Fibroblast of skin of left biceps (primary cell): ENCODE measurements at regions not wholly inside any gene's neighbourhood (a gene's known extent, or its start where the extent isn't known, plus 50 kb on each side); places are given as distances from the start of the nearest gene placed in this dataset.
"Not testable (repeated sequence)": the region's sequence is repeated elsewhere in the genome, so short reads cannot be mapped to it uniquely, and the experiment has no call there.

Experiments
- DNase-seq, 2 experiments: peaks; one replicate each; pipeline ENCODE4 v3.0.0-alpha.2; 2013; ENCODE audit warnings: low read depth in 2 of 2

GRCh38 chr15:62502451-62502850, 337.4 kb upstream of the C2CD4B start:
- no peak for DNase-seq

DNA sequence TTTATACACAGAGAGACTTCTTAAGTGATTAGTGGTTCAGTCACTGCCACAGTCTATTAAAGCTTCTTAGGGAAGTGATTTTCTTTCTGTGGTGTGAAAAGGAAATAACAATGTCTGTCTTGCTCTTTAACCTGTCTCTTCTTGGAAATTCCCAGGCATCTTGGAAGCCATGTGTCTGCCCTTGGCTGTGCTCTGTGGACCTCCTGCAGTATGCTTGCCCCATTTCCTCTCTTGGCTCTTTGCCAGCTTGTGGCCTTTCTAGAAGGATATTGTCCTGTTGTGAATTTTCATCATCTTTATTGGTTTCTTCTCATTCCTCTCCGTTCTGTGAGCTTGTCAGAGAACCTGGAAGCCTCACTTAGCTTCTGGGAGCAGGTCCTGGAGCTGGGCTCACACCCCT, 338.4 kb upstream of the C2CD4B start:
- no peak for DNase-seq

- no peak for DNase-seq
Measured at GRCh38 chr15:62505762-62506161, 340.7 kb upstream of the C2CD4B start.

- DNase-seq: no peak
Measured at GRCh38 chr15:62506217-62506805, 341.2 kb upstream of the C2CD4B start.

DNA sequence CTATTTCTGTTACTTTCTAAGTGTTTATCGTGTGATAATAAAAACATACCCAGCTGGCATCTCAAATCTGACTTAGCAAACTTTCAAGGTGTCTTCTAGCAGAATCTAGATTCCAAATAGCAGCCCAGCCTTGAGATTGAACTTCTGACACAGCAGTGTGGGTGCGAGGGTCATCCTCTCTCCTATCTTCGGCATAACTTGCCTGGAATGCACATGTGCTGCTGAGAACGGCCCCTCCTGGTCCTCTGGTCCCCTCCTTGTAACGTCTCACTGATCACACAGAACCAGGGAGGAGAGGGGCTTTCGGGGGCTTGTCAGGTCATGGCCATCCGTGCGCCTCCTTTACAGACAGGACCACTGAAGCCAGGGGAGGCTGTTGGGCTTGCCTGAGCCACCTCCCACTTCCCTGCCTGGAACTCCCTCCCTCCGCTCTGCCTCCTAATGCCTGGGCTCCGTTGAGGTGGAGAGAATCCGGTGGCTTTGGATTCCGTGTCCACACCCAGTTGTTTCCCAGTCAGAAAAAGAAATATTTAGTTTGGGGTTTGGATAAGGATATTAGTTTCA, 344.4 kb upstream of the C2CD4B start:
- DNase-seq: no peak

- no peak for DNase-seq
Measured at GRCh38 chr15:62510791-62511190, 345.7 kb upstream of the C2CD4B start.

DNA sequence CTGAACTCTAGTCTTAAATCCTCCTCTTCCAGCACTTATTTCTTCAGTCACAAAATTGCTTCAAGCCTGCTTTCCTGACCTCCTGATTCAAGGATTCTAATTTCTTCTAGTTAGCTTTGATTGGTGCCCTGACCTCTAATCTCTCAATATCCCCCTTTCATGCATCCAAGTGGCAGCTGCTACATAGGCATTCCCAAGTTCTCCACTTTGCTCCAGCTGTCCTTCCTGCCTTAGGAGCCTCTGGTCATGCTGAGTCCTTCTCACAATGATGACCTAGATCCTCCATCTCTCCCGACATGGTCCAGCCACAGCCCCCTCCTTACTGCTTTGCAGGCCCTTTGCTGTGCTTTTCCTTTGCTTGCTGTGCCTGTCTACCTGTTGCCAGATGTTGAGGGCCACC, 347.8 kb upstream of the C2CD4B start:
- DNase-seq: no peak

- no peak for DNase-seq
Measured at GRCh38 chr15:62513893-62514292, 348.8 kb upstream of the C2CD4B start.

GRCh38 chr15:62515696-62516395, 350.8 kb upstream of the C2CD4B start:
- DNase-seq: no peak

DNA sequence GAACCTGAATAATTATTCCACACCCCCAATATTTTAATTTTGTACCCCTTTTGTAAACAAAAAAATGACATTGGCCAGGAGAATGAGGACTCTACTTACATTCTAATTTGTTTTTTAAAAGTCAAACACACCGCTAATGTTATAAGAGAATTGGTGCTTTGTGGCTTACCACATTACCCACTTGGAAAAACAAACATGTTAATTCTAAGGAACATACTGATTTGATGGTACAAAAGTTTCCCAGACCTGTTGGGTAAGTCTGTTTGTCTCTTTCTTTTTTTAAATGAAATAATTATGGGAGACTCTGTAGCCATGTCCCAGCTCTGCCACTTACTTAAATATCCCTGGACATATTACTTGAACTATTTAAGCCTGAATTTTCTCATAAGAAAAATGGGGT, 352.5 kb upstream of the C2CD4B start:
- DNase-seq: no peak

DNA sequence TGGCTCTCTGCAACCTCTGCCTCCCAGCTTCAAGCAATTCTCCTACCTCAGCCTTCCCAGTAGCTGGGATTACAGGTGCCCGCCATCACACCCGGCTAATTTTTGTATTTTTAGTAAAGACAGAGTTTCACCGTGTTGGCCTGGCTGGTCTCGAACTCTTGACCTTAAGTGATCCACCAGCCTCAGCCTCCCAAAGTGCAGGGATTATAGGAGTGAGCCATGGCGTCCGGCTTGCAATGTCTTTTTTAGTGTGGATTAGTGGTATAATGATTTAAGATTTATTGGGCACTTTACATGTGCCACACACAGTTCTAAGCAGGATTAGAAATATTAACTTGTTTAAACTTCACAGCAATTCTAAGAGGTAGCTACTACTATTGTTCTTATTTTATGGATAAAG, 353.6 kb upstream of the C2CD4B start:
- DNase-seq: not testable (repeated sequence)

DNA sequence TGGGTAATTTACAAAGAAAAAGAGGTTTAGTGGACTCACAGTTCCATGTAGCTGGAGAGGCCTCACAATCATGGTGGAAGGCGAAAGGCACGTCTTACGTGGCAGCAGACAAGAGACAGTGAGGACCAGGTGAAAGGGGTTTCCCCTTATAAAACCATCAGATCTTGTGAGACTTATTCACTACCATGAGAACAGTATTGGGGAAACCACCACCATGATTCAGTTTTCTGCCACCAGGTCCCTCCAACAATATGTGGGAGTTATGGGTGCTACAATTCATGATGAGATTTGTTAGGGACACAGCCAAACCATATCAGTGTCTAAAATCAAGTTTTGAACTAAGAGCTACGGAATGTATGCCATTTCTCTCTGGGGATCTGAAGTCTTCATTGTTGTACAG, 354.8 kb upstream of the C2CD4B start:
- DNase-seq: no peak

DNA sequence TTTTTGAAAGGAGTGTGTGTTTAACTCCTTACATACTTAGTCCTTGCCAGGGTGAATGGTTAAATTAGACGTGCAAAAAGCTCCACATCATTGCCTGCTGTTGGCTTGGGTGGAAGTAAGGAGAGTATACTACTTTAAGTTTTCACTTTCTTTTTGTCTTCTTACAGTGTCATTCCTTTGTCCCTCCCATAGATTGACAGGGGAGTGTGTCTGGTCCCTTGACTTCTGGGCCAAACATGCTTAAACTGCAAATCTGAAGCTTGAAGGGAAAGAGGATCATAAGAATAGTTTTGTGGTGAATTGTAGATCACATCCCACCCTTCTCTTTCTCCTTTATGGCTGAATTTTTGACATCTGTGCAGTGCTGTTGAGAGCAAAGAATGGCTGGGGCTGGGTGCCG, 355.8 kb upstream of the C2CD4B start:
- DNase-seq: no peak

GRCh38 chr15:62521396-62521795, 356.3 kb upstream of the C2CD4B start:
- no peak for DNase-seq

DNA sequence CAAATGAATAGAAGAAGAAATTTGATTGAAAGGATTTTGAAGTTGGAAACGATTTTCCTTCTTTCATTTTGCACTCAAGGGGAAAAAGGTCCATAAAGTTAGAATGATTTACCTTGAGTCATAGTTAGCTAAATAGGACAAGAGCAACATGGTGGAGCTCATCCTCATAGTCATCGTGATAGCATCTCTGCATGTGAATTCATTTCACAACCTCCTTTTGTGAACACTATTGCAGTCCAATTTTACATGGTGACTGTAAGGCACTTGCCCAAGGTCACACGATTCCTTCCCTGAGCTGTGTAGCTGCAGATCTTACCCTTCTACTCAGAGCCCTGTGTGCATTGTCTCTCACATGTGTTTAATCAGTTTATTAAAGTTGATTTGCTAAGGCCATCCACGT, 359.8 kb upstream of the C2CD4B start:
- DNase-seq: no peak

DNA sequence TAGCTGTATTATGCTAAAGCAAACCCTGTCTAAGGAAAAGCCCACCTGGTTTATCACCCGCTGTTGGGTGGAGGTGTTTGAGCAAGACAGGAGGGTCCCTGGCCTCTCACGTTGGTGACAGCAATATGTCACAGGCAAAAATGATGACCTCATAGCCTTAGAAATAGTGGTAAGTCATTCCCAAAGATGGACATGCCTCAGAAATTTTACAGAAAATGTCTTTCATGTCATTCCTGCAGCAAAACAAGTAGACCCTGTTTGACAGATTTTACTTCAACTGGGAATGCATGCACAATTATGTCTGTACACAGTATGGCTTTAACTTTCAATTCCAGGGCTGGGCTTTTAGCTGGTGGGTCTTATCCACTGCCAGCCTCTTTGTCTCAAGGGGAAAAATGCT, 362.3 kb upstream of the C2CD4B start:
- DNase-seq: no peak

DNA sequence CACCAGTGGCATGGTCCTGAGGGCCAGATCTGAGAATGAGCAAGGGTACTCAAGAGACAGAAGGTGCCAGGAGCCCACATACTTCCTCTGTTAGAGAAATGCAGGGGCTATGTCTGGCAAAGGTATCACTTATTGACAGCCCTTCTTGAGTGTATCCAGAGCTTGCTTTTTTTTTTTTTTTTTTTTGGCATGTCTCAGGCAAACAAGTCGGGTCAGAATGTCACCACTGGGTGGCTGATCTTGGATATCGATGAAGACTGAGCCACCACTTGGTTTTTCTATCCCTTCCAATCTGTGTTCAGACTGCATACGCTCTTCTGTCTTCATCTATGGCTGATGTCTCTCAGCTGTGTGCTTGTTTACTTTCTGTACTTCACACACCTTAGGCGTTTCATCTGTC, 363.4 kb upstream of the C2CD4B start:
- DNase-seq: no peak

DNA sequence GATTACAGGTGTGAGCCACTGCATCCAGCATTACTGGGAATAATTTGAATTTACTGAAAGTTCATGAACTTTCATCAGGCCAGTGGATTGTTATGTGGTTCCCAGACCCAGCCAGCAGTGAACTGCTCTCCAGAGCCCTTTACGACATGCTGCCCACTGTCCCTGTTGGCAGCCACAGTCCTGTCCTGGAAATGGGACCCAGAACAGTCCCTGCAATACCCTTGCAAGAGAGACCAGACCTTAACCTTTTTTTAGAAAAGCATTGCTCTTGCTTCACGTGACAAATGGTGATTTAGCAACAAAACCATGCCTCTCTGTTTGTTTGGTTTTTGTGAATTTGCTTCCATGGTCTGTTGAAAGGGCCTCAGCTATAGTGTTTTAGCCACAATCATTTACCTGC, 367.3 kb upstream of the C2CD4B start:
- DNase-seq: no peak

- DNase-seq: no peak
Measured at GRCh38 chr15:62533687-62534086, 368.6 kb upstream of the C2CD4B start.

GRCh38 chr15:62534996-62535395, 369.9 kb upstream of the C2CD4B start:
- no peak for DNase-seq

GRCh38 chr15:62539236-62539635, 374.2 kb upstream of the C2CD4B start:
- DNase-seq: no peak

GRCh38 chr15:62541250-62541649, 376.2 kb upstream of the C2CD4B start:
- DNase-seq: no peak

- DNase-seq: no peak
Measured at GRCh38 chr15:62541846-62542245, 376.8 kb upstream of the C2CD4B start.

- DNase-seq: no peak
Measured at GRCh38 chr15:62544446-62544845, 379.4 kb upstream of the C2CD4B start.
